ENCODE measurements at regions not wholly inside any gene's neighbourhood (a gene's known extent, or its start where the extent isn't known, plus 50 kb on each side); places are given as distances from the start of the nearest gene placed in this dataset.

DNA sequence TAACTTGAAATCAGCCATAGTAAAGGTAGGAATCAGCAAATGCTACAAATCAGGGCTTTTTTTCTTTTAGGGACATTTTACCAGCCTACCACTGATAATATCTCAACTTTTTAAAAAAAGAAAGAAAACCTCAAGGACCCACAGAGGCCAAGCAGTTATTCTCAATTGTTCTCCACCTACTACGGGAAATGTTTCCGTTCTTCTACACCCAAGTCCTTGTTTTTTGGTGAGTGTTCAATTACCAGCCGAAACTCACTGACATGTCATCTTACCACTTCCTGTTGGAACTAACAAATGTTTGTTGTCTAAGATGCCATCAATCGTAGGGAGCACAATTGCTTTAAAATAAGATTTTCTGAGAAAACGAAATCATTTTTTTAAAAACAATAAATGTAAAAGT, 50.2 kb upstream of the CDK1 start:
- DNase-seq: no peak

DNA sequence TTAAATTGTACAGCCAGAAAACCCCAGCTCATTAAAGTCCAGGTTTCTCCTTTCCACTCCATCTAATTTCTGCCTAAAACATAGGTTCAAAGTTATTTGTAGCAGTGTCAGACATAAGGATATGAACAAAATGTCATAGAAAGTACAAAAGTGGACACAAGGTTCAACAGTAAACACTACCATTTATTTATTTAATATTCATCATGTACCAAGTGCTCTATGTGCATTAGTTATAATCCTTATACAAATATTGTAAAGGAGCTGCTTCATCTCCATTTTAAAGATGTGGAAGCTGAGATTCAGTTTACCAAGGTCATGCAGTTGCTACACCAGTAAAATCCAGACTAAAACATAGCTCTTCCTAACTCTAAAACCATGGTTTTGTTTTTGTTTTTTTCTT, 52.0 kb upstream of the CDK1 start:
- no peak for DNase-seq

DNA sequence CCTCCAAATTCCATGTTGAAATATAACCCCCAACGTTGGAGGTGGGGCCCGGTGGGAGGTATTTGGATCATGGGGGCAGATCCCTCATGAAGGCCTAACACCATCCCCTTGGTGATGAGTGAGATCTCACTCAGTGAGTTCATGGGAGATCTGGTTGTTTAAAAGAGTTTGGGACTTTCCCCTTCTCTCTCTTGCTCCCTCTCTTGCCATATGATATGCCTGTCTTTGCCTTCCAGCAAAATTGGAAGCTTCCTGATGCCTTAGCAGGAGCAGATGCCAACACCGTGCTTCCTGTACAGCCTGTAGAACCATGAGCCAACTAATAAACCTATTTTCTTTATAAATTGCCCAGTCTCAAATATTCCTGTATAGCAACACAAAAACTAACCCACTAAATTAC, 55.7 kb upstream of the CDK1 start:
- no peak for DNase-seq

DNA sequence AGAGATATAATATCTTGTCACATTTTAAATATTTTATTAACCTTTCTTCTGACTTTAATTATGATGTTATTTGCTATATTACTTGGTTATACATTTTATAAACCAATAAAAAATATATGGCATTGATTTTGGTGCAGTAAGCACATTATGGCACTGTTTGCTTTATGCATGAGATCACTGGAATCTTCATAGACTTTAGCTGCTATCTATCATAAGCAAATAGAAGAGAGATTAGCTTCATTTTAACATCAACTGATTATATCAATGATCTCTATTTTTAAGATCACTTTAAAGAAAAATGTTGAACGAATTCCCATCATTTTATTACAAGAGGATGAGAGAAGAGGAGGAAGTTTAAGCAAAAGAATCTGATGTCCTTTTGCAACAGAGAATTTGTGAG, 58.6 kb upstream of the CDK1 start:
- no peak for DNase-seq

DNA sequence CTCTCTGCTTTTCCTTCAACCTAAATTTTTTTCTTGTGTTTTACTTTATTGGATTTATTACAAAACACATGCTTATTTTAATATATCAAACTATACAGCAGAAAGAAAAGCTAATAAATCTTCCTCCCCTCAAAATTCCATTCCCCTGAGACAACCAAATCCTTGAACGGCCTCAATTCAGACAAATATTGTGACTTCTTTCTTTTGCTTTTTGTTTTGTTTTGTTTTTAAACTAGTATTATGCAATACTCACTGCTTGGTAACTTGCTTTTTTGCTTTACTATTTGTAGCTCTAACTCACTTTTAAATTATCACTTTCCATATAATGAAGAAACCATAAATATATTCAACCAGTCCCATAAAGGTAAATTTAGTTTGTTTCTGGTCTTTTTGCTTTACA, 59.4 kb upstream of the CDK1 start:
- no peak for DNase-seq

DNA sequence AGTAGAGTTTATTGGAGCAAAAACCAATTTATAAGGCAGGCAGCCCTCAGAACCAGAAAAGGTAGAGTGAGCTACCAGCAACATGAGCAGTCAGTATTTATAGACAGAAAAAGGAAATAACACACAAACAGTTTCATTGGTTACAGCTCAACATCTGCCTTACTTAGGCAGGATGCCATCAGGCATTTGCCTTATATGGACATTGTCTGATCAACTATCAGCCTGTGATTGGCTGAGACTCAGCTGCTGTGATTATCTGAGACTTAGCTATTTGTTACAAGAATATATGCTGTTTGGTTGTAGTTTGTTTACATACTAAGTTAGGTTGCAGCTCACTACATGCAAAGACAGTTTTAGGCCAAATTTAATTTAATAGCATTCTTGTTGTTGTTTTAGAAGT, 60.4 kb upstream of the CDK1 start:
- no peak for DNase-seq

DNA sequence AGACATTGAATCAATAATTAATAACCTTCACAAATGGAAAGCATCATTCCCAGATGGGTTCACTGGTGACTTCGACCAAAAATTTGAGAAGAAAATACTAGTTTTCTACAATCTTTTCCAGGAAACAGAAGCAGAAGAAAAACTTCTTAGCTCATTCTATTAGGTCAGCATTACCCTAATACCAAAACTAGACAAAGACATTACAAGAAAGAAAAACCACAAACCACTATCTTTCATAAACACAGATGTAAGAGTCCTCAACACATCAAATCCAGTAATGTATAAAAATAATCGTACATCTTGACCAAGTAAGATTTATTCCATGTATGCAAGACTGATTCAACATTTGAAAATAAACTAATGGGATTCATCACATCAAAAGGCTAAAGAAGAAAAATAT, 64.0 kb upstream of the CDK1 start:
- DNase-seq: no peak

DNA sequence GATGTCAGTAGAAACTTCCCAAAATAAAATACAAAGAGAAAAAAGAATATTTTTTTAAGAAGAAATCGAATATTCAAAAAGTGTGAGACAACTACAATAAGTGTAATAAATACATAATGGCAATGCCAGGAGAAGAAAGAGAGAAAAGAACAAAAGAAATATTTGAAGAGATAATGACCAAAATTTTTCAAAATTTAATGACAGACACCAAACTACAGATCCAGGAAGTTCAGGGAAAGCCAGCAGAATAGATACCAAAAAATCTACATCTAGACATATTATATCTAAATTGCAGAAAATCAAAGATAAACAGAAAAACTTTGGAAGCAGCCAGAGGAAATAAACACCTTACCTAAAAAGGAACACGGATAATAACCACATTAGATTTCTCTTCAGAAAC, 66.8 kb upstream of the CDK1 start:
- no peak for DNase-seq

DNA sequence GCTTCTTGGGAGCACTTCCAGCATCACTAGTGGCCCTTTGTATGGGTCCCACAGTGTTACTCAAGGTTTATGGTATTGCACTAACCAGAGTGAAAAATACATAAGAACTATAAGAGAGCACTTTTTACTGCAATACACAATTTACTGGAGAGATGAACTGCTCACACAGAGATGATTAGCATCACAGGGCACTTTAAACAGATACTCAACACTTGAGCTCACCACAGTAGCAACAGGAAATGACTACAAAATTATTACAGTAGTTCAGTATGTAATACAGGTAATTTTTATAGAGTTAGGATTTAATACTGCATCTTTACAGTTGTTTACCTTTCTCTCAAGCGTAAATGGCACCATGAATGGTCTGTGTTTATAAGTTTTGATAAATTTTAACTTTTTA, 68.2 kb upstream of the CDK1 start:
- DNase-seq: no peak

DNA sequence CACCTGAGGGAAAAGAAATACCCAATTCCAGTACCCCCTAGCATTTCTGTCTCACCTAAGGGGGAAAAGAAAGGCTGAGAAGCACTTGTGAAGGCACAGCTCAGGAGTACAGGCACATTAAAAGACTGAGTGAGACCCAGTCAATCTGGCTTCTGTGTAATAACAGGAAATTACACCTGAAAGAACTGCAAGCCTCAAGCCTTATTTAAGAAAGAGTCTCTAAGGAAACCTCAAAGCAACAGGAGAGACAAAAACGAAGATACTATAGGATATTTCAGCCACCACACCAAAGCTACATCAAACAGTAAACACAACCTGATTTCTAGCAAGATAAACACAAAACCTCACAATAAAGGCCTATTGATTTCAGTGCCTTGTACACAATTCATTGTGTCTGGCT, 69.6 kb upstream of the CDK1 start:
- no peak for DNase-seq

DNA sequence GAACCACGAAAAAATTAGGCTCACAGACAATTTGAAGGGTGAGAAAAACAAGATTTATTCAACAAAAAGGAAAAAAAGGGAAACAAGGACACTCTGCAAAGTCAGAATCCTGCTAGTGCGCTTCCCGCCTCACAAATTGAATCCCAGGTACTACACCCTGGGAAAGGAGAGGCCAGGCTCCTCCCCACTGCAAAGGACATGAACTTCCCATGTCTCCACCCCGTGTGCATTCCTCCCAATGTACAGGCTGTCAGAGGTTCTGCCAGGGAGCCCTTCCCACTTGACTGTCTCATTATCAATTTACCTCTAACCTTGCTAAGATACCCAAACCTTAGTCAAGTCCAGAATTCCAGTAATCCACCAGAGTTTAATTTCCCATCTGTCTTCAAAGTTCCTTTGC, 70.4 kb upstream of the CDK1 start:
- no peak for DNase-seq

DNA sequence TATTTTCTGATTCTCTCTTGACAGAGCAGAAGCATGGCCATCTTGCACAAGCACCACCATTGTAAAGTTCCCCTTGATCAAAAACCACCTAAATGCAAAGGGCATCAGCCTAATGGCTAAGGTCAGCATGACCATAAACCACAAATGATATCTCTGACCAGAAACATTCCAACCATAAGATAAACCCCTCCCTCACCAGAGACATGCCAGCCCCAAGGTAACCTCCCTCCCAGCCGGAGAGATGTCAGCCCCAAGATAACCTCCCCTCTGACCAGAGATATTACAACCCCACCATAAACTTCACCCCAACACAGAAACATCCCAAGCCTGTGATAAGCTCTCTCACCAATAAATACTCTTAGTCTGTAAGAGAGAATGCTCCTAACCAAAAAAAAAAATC, 72.1 kb upstream of the CDK1 start:
- no peak for DNase-seq

DNA sequence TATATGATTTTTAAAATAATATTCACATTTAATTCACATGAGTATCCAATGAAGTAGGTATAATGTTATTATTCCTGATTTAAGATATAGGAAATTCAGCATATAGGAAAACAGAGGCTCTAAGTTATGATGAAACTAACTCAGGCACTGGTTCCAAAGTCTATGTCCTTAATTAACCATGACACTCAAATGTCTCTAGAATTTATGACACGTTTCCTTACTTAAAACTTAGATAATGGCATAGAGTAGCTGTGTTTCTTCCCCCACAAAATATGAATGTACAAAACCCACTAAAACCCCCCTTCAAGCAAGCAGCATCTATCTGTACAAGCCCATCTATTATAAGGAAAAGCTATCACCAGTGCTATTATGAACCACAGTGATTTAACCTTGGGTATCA, 72.9 kb upstream of the CDK1 start:
- no peak for DNase-seq

DNA sequence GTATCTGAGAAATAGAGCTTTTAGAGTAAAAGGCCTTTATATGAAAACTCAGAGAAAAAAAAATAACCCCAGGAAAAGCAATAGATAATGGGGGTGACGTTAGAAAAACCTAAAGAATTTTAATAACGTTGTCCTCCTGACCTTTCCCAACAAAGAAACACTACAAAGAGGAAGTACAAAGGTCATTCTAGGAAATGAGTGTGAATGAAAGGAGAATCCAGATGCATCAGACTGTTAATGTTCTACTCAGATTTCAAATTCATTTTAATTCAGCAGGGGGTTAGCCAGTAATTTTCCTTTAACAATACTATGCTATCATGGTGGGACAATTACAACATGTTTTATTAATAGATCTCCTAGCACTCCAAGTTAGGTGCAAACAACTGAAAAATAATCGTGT, 73.8 kb upstream of the CDK1 start:
- no peak for DNase-seq

DNA sequence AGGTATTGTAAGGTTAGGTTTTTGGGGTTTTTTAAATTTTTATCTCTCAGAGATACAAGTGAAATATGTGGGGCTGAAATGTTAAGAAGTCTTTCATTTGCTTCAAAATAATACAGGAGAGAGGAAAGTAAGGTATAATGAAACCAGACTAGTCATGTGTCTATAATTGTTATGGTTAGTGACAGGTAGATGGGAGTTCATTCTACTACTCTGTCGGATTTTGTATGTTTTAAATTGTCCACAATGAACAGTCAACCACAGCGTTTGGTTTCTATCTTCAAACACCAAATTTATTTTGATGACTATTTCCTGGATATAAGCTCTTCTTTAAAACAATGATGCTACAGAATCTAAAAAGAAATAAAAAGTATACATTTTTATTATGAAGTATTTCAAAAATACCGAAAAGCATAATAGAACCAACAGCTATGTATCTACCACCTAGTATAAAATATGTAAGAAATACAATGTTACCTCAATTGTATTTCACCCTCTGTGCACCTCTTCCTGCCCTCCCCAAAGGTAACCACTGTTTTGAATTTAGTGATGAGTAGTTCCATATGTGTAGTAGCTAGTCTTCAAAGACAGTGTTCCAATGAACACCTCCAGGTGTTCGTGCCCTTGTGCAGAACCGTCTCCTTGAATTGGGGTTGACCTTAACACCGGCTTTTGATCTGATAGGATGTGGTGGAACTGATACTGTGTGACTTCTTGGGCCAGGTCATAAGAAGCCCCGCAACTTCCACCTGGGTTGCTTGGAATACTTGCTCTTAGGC, 74.8 kb upstream of the CDK1 start:
- no peak for DNase-seq

DNA sequence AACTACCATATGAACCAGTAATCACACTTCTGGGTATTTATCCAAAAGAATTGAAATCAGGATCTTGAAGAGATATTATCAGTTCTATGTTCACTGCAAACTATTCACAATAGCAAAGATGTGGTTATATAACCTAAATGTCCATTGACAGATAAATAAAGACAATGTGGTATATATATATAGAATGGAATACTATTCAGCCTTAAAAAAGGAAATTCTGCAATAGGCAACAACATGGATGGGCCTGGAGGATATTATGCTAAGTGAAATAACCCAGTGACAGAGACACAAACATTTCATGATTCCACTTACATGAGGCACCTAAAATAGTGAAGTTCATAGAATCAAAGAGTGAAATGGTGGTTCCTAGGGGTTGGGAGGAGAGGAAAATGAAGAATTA, 90.6 kb upstream of the CDK1 start:
- no peak for DNase-seq

DNA sequence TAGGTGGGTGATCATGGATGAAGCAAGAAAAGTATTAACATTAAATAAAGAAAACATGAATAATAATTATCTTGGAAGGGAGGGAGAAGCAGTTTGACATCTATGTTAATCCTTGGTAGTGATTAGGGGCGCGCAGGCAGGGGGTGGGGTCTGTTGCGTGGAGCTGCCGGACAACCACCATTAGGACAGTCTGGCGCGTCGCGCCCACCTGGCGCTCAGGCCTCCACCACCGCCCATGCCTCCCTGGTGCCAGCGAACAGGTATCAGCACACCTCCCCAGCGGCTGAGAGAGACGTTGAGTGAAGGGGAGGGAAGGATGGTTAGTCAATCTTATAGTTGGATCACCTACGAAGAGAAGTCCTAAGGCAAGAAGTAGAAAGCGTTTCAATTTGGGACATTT, 94.2 kb upstream of the CDK1 start:
- DNase-seq: no peak

DNA sequence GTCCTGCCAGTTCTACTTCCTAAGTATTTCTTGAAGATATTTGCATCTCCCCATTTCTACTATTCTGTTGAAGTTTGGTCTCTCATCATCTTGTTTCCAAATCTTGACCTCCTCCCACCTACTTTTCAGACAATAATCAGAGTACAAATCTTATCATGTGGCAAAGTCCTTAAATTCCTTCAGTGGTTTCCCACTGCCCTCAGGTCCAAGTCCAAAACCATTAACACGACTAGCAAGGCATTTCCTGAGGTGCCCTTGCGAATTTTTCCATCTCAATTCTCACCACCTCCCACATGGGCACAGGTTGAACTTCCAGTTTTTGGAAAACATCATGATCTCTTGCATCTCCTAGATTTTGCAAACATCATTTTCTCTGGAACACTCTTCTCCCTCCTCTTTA, 97.2 kb upstream of the CDK1 start:
- DNase-seq: no peak

DNA sequence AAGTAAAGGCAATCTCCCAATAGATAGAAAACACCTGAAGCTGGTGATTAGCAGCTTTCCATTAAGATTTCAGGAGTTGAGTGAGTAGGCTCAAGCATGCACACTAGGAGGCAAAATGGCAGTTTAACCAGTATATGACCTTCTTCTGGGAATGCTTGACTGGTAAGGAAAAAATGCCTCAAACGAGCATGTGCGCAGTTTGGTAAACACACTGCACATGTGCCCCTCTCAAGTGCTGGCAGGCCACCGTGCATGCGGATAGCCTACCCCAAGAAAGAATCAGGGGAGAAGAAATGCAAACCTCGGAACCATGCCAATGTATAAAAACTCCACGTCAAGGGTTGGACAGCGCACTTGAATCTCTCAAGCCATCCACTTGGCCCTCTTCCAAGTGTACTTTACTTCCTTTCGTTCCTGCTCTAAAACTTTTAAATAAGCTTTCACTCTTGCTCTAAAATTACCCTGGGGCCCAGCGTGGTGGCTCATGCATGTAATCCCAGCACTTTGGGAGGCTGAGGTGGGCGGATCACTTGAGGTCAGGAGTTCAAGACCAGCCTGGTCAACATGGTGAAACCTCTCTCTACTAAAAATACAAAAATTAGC, 98.8 kb upstream of the CDK1 start:
- DNase-seq: no peak

DNA sequence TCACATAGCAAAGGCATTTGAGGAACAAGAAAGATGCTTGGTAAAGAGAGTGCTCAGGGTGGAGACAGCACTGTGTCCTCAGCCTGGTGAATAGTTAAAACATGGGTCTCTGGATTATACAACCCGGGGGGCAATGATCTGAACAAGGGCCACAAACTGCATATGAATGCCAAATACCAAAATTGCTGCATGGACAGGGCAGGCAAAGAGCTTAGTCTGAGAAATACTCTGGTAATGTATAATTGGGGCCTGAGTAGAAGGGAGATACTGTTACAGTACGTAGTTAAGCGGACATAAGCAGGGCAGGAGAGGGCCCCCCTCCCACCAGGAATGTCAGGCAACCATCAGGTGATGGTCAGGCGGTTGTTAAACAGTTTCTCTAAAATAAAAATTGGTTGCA, 99.3 kb upstream of the CDK1 start:
- DNase-seq: no peak

DNA sequence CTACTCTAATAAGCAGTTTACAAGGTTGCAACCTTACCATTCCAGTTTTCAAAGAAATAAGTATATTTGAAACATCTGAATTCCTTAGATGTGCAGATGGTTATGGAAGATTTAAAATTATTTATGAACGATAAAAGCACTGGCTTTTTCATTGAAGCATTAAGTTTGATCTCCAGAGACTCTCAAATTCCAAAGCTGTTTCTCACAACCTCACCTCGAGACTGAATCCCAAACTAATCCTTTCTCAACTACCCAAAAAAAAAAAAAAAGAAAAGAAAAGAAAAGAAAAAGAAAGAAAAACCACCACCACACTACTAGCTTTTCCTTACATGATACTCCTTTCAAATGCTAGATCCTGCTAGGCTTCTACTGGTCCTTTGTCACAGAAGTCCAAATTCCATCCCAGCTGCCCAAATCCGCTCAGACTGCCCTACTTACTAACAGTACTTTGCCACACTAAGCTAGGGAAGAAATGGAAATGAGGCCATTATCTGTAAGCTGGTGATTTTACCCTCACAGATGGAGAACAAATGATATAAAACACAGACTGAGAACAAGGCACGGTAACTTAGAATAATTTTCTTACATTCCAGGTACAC, 100.6 kb upstream of the CDK1 start:
- no peak for DNase-seq

DNA sequence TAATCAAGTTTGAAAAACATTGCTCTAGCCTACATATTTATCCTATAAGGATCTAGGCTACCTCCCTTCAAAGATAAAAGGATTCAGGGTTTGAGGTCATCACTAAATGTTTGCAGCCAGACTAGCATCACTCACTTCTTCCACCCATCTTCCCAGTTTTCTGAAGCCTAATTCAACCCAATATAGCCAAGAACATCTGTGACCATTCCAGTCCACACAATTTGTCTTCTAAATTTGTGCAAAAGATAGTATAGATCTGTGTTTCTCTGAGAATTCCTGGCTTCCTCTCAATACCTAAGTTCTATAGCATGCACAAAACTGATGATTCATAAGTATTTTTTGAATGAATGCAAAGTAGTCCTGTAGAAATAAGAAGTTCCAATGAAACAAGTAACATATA, 103.0 kb upstream of the CDK1 start:
- no peak for DNase-seq

DNA sequence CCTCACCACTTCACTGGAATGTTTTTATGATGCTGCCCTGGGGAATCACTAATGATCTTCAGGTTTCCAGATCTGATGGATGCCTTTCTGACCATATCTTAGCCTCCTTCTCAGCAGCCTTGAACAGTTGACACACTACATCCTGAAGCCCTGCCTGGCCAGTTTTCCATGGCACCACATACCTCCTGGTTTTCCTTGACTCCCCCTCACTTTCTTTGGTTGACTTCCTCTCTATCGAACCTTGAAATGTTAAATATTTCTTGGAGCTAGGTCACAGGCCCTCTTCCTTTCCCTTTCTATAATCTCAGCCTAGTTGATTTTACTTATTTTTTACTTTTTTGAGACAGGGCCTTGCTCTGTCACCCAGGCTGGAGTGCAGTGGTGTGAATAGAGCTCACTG, 108.8 kb upstream of the CDK1 start:
- DNase-seq: no peak

DNA sequence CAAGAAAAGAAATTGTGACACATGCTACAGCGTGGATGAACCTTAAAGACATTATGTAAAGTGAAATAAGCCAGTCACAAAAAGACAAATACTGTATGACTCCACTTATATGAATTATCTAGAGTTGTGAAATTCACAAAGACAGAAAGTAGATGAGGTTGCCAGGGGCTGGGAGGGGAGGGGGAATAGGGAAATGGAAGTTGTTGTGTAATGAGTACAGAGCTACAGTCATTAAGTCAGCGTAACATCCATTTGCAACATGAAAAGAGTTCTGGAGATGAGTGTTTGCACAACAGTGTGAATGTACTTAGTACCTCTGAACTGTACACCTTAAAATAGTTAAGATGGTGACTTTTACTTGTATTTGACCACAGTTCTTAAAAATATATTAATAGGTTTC, 112.1 kb upstream of the CDK1 start:
- no peak for DNase-seq

DNA sequence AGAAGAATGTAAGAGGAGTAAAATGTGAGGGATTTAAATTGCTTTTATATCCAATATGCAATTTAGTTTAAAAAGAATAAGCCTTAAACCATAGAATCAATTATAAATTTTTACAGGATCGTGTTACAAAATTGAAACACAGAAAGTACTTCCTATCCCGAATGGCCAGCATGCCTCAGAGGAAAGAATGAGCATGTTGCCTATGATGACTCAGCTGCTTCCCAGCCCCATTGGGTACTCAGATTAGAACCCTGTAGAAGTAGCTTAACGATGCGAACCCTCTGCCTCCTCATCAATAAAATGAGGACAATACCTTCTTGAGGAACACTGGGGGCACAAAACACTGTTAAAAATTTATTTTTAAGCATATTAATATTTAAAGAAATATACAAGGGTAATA, 113.4 kb upstream of the CDK1 start:
- DNase-seq: no peak
